Body of pancreas (tissue), 4 donors: ENCODE measurements at regions not wholly inside any gene's neighbourhood (a gene's known extent, or its start where the extent isn't known, plus 50 kb on each side); places are given as distances from the start of the nearest gene placed in this dataset.

Experiments
- POLR2A ChIP-seq, 3 donors: fragments of 450-650 bp; IDR thresholded peaks; one replicate each; pipeline ENCODE4 v1.6.1; 2016; ENCODE audit warnings: antibody characterized with exemption in 3 of 3, mild to moderate bottlenecking in 2 of 3
- TF ChIP-seq, protein P1 (sequence below), 7 experiments: fragments of 450-650 bp in 4 of 7; fragments of 200-600 bp in 3 of 7; sonication (generic) in 3 of 7; IDR thresholded peaks; one replicate each; pipeline ENCODE4 v1.5.1; 2016 to 2019; ENCODE audit warnings: antibody characterized with exemption in 7 of 7

DNA sequence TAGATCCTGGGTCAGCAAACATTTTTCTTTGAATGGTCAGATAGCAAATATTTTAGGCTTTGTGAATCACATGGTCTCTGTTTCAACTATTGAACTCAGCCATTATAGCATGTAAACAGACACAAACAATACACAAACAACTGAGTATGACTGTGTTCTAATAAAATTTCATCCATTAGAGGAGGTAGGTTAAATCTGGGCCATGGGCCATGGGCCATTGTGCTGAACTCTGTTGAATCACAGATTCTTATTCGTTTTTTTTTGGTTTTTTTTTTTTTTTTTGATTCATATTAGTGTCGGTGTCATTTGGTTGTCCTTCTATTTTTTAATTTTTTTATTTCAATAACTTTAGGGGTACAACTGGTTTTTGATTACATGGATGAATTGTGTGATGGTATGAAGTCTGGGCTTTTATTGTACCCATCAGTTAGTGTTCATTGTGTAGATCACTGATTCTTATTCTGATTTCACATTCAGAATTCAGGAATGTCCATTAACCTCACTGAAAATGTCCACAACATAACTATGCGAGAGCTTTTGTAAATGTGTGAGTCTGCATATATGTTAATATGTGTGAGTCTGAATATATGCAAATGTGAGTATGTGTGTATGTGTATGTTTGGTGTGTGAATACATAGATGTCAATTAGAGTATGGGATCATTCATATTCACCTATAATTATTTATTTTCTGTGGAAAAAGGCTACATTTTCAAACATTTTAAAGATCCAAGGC is 443.7 kb upstream of the GRM3 start:
- TF ChIP-seq, protein P1, sequence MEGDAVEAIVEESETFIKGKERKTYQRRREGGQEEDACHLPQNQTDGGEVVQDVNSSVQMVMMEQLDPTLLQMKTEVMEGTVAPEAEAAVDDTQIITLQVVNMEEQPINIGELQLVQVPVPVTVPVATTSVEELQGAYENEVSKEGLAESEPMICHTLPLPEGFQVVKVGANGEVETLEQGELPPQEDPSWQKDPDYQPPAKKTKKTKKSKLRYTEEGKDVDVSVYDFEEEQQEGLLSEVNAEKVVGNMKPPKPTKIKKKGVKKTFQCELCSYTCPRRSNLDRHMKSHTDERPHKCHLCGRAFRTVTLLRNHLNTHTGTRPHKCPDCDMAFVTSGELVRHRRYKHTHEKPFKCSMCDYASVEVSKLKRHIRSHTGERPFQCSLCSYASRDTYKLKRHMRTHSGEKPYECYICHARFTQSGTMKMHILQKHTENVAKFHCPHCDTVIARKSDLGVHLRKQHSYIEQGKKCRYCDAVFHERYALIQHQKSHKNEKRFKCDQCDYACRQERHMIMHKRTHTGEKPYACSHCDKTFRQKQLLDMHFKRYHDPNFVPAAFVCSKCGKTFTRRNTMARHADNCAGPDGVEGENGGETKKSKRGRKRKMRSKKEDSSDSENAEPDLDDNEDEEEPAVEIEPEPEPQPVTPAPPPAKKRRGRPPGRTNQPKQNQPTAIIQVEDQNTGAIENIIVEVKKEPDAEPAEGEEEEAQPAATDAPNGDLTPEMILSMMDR (IDR thresholded peaks at IDR 0.05): no peak
- TF ChIP-seq POLR2A (IDR thresholded peaks at IDR 0.05): no peak
